Heart left ventricle (tissue), 16 donors: ENCODE measurements at regions not wholly inside any gene's neighbourhood (a gene's known extent, or its start where the extent isn't known, plus 50 kb on each side); places are given as distances from the start of the nearest gene placed in this dataset.

Source experiments
- ATAC-seq, 4 donors: fragments of 200-7000 bp; cut with Tn5 transposase; one replicate each; pipeline ENCODE4 v1.9.1; 2020 to 2022; ENCODE audit warnings: moderate library complexity in 4 of 4, mild to moderate bottlenecking in 3 of 4, moderate number of reproducible peaks in 1 of 4
- DNase-seq, 5 donors: peaks; one replicate each; pipeline ENCODE4 v3.0.0-alpha.2; 2020
- H3K27ac ChIP-seq, 12 donors: fragments of 200-600 bp; sonication (generic) in 4 of 12; one replicate each; pipeline versions ENCODE4 v1.5.0 to v1.8.0; 2016 to 2022; ENCODE audit warnings: mild to moderate bottlenecking in 2 of 12
- H3K27me3 ChIP-seq, 9 donors: fragments of 200-600 bp; sonication (generic) in 2 of 9; one replicate each; pipeline versions ENCODE4 v1.5.1 to v1.8.0; 2016 to 2022; ENCODE audit warnings: mild to moderate bottlenecking in 3 of 9
- H3K36me3 ChIP-seq, 9 donors: fragments of 200-600 bp; sonication (generic) in 2 of 9; one replicate each; pipeline versions ENCODE4 v1.5.0 to v1.8.0; 2018 to 2022; ENCODE audit warnings: mild to moderate bottlenecking in 2 of 9
- H3K4me1 ChIP-seq, 12 donors: fragments of 200-600 bp; sonication (generic) in 4 of 12; one replicate each; pipeline versions ENCODE4 v1.5.0 to v1.8.0; 2016 to 2022; ENCODE audit warnings: mild to moderate bottlenecking in 3 of 12
- H3K4me3 ChIP-seq, 12 donors: fragments of 200-600 bp; sonication (generic) in 4 of 12; one replicate each; pipeline versions ENCODE4 v1.5.0 to v1.8.0; 2017 to 2022; ENCODE audit warnings: mild to moderate bottlenecking in 9 of 12, moderate library complexity in 4 of 12
- H3K9me3 ChIP-seq, 12 donors: fragments of 200-600 bp; sonication (generic) in 4 of 12; one replicate each; pipeline versions ENCODE4 v1.5.0 to v1.8.0; 2016 to 2022; ENCODE audit warnings: mild to moderate bottlenecking in 1 of 12
- POLR2A ChIP-seq, 2 donors: fragments of 450-650 bp; IDR thresholded peaks; one replicate each; pipeline ENCODE4 v1.6.1; 2017; ENCODE audit warnings: antibody characterized with exemption in 2 of 2, mild to moderate bottlenecking in 2 of 2, moderate library complexity in 2 of 2
- WGBS, 4 donors: extraction: QIAGEN DNeasy Blood & Tissue Kit in 2 of 4; methylation state at CpG; one replicate each; pipeline versions ENCODE4 v1.1.5 to v1.1.7; 2013 to 2018; 5-methylcytosine and 5-hydroxymethylcytosine counted together
- intact Hi-C, 10 donors: fragments of 100-400 bp; cut with DNase I; formaldehyde crosslinking; loops; one replicate each; pipeline versions ENCODE4 v1.11.1 to v1.14.2; 2022
- TF ChIP-seq, protein P1 (sequence below), 12 donors: fragments of 200-600 bp; sonication (generic) in 4 of 12; IDR thresholded peaks; one replicate each; pipeline versions ENCODE4 v1.5.0 to v1.8.0; 2018 to 2022; ENCODE audit warnings: antibody characterized with exemption in 12 of 12, mild to moderate bottlenecking in 5 of 12
- donor health status: ischemic (EF 13 %, LVEDD 7.1; RV severe dilation, severe dysfunction).
- donor health status: healthy with polysubstance abuse.
- donor health status: DM: no; HTN: yes; CAD: no.
- donor health status: DM: no; HTN: no; CAD: no.
- donor health status: ischemic (EF 25% LVEDD 6.9; RV normal size, moderate dysfunction).
- donor health status: ischemic (EF 25% LVEDD 5.7; RV mildly dilated, moderate dysfunction).
- donor health status: healthy.
- donor health status: DM: yes; HTN: yes; CAD: no.
- donor health status: ischemic (EF 35%, LVEDD 5.7; RV mildly dilated, moderate dysfunction).
- donor health status: nonischemic (EF 11% LVEDD 7.7; RV severe dilation, severe dysfunction).
- donor health status: DM: yes; HTN: yes; CAD: no.
- donor health status: PGD.
- donor health status: ischemic (EF 29% LVEDD 5.4; RV normal size, mild dysfunction).
- donor health status: nonischemic (EF 23%, LVEDD 6.1; RV moderate dilation, normal function).

DNA sequence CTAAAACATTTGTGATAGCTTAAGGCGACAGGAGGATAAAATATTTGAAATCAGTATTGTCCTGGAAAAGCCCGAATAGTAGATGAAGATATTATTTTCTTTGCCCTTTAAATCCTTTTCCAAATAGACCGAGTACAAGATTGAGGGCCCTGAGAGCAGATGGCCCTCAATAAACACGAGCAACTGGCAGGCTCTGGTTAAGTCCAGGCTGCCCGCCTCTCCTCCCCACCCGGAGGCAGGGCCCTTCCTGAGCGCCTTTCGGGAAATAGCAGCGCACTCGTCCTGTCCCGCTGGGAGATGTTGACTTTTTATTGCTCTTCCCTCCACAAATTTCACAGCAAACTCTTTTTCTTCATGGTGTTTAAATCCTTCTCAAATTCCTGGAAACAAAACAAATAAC is 50.8 kb upstream of the MAX start:
- ATAC-seq (no peak), DNase-seq (no peak)
- intact Hi-C loops = no loop called here
- no peaks in the 10 kb centered on the region for H3K27me3 ChIP-seq
- H3K4me3 ChIP-seq = no peak overlapping the region
- TF ChIP-seq POLR2A (IDR thresholded peaks at IDR 0.05) = no peak
- TF ChIP-seq, protein P1, sequence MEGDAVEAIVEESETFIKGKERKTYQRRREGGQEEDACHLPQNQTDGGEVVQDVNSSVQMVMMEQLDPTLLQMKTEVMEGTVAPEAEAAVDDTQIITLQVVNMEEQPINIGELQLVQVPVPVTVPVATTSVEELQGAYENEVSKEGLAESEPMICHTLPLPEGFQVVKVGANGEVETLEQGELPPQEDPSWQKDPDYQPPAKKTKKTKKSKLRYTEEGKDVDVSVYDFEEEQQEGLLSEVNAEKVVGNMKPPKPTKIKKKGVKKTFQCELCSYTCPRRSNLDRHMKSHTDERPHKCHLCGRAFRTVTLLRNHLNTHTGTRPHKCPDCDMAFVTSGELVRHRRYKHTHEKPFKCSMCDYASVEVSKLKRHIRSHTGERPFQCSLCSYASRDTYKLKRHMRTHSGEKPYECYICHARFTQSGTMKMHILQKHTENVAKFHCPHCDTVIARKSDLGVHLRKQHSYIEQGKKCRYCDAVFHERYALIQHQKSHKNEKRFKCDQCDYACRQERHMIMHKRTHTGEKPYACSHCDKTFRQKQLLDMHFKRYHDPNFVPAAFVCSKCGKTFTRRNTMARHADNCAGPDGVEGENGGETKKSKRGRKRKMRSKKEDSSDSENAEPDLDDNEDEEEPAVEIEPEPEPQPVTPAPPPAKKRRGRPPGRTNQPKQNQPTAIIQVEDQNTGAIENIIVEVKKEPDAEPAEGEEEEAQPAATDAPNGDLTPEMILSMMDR (IDR thresholded peaks at IDR 0.05) = no peak
- 56 to 71% (median 67%) methylated on average over 11 of the region's 11 CpGs for WGBS, 4 donors
- H3K27ac ChIP-seq = no peak overlapping the region
- no peaks in the 10 kb centered on the region for H3K9me3 ChIP-seq
- H3K4me1 ChIP-seq = peaks cover 0 to 21% (median 0%) of the 10 kb centered on the region in 12 donors
- no peaks in the 10 kb centered on the region for H3K36me3 ChIP-seq

DNA sequence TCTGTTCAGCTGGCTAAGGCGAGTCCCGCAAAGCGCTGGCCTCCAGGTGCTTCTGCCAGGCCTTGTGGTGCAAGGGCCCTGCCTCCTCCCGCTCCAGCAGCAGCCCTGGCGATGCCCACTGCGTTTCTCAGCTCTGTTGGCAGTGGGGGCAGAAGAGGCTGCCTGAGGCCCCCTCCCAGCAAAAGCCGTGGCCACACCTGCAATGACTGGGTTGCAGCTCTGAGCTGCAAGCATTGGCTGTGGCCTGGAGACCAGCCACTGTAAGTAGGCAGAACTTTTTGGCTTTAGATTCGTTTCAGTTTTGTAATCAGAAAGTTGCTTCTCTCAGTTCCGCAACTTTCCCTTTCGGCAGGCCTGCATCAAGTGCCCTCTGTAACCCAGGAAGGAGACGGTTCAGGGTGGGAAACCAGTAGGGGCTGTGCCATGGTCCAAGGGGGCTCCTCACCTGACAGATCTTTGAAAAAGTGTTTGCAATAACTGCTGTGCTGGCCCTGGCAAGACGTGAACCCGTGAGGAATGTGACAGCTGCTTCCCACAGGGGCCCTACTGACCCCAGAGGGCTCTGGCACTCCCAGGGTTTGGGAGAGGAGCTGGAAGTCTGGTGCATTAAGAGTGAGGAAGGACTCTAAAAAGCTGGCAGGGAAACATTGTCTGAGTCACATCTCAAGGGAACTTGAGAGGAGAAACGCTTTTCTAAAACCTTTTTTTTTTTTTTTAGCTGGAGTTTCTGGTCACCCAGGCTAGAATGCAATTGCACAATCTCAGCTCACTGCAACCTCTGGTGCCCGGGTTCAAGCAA is 54.5 kb upstream of the MAX start:
- H3K9me3 ChIP-seq = no peaks in the 10 kb centered on the region
- intact Hi-C loops = no loop called here
- DNase-seq = peak in 3 of 5 donors; percentile 25 to 65 (median 51)
- peak overlapping the region in 1 of 12 donors; percentile 32 for H3K4me3 ChIP-seq
- peak overlapping the region in 11 of 12 donors; percentile 3 to 90 (median 46) for H3K27ac ChIP-seq
- H3K4me1 ChIP-seq = peaks cover 0 to 21% (median 0%) of the 10 kb centered on the region in 12 donors
- peak in 3 of 4 donors; percentile 79 to 90 (median 87) for ATAC-seq
- 65 to 73% (median 69%) methylated on average over 15 of the region's 15 CpGs for WGBS, 4 donors
- H3K36me3 ChIP-seq = no peaks in the 10 kb centered on the region
- no peaks in the 10 kb centered on the region for H3K27me3 ChIP-seq
- TF ChIP-seq POLR2A (IDR thresholded peaks at IDR 0.05) = no peak
- TF ChIP-seq, protein P1 (IDR thresholded peaks at IDR 0.05) = no peak

DNA sequence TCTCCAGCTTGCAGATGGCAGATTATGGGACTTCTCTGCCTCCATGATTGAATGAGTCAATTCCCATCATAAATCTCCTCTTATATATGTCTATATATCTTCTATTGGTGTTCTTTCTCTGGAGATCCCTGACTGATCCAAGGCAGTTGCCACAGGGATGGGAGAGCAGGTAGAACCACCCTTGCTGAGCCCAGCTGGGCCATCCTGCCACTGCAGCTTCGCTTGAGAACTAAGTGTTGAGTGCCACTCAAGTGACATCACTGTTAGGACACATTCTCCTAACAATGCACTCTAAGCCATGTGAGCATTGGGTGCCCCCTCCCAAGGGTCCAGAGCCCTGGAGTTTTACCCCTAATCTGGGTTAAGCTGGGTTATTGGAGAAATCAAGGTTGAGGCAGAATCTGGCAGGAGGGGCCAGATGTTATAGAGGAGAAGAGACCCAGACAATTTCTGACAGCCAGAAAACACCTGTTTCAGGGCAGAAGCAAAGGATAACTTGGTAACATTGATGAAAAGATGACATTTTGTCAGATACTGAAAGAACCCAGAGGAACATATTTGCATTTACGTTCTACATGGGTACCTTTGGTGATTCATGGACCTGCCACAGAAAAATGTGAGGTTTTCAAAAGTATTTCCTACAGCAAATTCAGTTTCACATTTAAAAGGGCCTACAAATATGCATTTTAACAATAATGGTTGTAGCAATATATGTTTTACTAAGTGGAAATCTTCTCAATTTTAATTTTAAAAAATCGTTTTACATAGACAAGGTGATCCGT is 57.2 kb upstream of the MAX start:
- Histone ChIP-seq H3K4me1 (peaks cover 0 to 21% (median 0%) of the 10 kb centered on the region in 12 donors), H3K9me3 (no peaks in the 10 kb centered on the region), H3K4me3 (no peak overlapping the region), H3K27me3 (no peaks in the 10 kb centered on the region), H3K27ac (no peak overlapping the region), H3K36me3 (no peaks in the 10 kb centered on the region)
- no peak for TF ChIP-seq POLR2A (IDR thresholded peaks at IDR 0.05)
- TF ChIP-seq, protein P1 (IDR thresholded peaks at IDR 0.05) = no peak
- intact Hi-C loops = loop anchor here in 8 of 10 donors (5.0 to 10.0 kb wide), 10 partner anchors 175 to 918 kb away; partner anchors contain the start of genes FUT8 (in 2 of the 8) and FNTB (in 1 of the 8)
- ATAC-seq = no peak
- 81 to 88% (median 84%) methylated on average over 4 of the region's 4 CpGs for WGBS, 4 donors
- DNase-seq = no peak

DNA sequence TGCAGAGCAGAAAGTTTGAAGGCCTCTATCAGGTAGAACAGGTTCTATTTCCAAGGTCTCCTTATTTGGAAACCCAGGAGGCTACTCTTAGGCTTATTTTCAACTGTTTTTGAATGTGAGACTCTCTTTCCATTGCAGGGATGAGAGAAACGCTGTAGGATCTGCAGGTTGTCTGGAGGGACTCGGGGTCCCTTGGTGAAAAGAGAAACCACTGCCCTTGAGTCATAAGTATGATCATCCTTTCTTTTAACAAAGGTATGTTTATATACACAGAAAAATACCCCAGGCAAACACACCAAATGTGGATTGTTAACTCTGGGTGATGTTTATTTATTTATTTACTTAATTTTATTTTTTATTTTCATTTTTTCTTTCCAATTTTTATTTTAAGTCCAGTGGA is 57.8 kb upstream of the MAX start:
- WGBS, 4 donors = 83 to 91% (median 86%) methylated on average over 2 of the region's 2 CpGs
- no peak for ATAC-seq
- H3K4me3 ChIP-seq = no peak overlapping the region
- H3K36me3 ChIP-seq = no peaks in the 10 kb centered on the region
- H3K27ac ChIP-seq = no peak overlapping the region
- no peak for DNase-seq
- H3K9me3 ChIP-seq = no peaks in the 10 kb centered on the region
- H3K27me3 ChIP-seq = no peaks in the 10 kb centered on the region
- TF ChIP-seq, protein P1 (IDR thresholded peaks at IDR 0.05) = no peak
- TF ChIP-seq POLR2A (IDR thresholded peaks at IDR 0.05) = no peak
- H3K4me1 ChIP-seq = peaks cover 0 to 21% (median 0%) of the 10 kb centered on the region in 12 donors
- intact Hi-C loops = loop anchor here in 8 of 10 donors (5.0 to 10.0 kb wide), 10 partner anchors 175 to 917 kb away; partner anchors contain the start of genes FUT8 (in 2 of the 8) and FNTB (in 1 of the 8)
